ENCODE measurements at regions not wholly inside any gene's neighbourhood (a gene's known extent, or its start where the extent isn't known, plus 50 kb on each side); places are given as distances from the start of the nearest gene placed in this dataset.

DNA sequence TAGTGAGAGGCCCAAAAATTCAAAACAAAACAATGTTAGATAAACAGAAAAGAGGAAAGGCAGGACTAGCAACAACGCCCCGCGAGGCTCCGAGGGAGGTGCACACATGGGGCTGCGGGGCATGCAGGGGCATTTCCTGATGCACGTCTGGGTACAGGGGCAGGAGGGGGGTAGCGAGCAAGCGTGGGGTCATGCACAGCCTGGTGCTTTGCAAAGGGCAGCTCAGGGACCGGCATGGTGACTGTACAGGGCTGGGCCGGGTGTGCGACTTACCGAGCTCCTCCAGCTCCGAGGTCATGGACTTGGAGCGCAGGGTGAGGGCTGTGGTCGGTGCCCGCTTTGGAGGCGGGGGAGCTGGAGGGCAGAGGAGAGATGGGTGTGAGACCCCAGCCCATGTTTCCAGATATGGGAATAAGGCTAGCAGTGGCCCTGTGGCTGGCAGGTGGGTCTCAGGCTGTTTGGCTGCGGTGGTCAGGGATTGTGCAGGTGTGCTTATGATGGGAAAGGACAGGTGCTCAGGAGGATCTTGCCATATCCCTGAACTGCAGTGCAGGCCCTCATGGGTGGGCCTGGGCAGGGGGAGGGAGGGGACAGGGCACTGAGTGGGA, 103.7 kb downstream of the CTTN start:
- no peak overlapping the region for H3K27ac Mint-ChIP-seq
- ATAC-seq (no peak), DNase-seq (ENCODE audit: low spot score) (no peak)
- H2AFZ ChIP-seq = no peak overlapping the region
- TF ChIP-seq JUNB (IDR thresholded peaks at IDR 0.05; ENCODE audit: unreplicated experiment) (no peak), STAT1 (IDR thresholded peaks at IDR 0.05; ENCODE audit: unreplicated experiment) (no peak), ZNF331 (CRISPR knock-in tag; IDR thresholded peaks at IDR 0.05; ENCODE audit: low read depth) (no peak), EZH2 (IDR thresholded peaks at IDR 0.05; ENCODE audit: low read depth, unreplicated experiment) (no peak), ZNF114 (CRISPR knock-in tag; IDR thresholded peaks at IDR 0.05) (no peak), CREB1 (CRISPR knock-in tag; IDR thresholded peaks at IDR 0.05; ENCODE audit: low read depth) (no peak), POLR2AphosphoS5 (IDR thresholded peaks at IDR 0.05; ENCODE audit: low read depth) (no peak), EZH2phosphoT487 (IDR thresholded peaks at IDR 0.05; ENCODE audit: unreplicated experiment) (no peak), NANOG (IDR thresholded peaks at IDR 0.05; ENCODE audit: borderline replicate concordance) (no peak)
- TF ChIP-seq, protein P1, sequence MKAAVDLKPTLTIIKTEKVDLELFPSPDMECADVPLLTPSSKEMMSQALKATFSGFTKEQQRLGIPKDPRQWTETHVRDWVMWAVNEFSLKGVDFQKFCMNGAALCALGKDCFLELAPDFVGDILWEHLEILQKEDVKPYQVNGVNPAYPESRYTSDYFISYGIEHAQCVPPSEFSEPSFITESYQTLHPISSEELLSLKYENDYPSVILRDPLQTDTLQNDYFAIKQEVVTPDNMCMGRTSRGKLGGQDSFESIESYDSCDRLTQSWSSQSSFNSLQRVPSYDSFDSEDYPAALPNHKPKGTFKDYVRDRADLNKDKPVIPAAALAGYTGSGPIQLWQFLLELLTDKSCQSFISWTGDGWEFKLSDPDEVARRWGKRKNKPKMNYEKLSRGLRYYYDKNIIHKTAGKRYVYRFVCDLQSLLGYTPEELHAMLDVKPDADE (IDR thresholded peaks at IDR 0.05) = no peak
- TF ChIP-seq, protein P2, sequence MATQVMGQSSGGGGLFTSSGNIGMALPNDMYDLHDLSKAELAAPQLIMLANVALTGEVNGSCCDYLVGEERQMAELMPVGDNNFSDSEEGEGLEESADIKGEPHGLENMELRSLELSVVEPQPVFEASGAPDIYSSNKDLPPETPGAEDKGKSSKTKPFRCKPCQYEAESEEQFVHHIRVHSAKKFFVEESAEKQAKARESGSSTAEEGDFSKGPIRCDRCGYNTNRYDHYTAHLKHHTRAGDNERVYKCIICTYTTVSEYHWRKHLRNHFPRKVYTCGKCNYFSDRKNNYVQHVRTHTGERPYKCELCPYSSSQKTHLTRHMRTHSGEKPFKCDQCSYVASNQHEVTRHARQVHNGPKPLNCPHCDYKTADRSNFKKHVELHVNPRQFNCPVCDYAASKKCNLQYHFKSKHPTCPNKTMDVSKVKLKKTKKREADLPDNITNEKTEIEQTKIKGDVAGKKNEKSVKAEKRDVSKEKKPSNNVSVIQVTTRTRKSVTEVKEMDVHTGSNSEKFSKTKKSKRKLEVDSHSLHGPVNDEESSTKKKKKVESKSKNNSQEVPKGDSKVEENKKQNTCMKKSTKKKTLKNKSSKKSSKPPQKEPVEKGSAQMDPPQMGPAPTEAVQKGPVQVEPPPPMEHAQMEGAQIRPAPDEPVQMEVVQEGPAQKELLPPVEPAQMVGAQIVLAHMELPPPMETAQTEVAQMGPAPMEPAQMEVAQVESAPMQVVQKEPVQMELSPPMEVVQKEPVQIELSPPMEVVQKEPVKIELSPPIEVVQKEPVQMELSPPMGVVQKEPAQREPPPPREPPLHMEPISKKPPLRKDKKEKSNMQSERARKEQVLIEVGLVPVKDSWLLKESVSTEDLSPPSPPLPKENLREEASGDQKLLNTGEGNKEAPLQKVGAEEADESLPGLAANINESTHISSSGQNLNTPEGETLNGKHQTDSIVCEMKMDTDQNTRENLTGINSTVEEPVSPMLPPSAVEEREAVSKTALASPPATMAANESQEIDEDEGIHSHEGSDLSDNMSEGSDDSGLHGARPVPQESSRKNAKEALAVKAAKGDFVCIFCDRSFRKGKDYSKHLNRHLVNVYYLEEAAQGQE (IDR thresholded peaks at IDR 0.05; ENCODE audit: unreplicated experiment) = no peak
- TF ChIP-seq, protein P3, sequence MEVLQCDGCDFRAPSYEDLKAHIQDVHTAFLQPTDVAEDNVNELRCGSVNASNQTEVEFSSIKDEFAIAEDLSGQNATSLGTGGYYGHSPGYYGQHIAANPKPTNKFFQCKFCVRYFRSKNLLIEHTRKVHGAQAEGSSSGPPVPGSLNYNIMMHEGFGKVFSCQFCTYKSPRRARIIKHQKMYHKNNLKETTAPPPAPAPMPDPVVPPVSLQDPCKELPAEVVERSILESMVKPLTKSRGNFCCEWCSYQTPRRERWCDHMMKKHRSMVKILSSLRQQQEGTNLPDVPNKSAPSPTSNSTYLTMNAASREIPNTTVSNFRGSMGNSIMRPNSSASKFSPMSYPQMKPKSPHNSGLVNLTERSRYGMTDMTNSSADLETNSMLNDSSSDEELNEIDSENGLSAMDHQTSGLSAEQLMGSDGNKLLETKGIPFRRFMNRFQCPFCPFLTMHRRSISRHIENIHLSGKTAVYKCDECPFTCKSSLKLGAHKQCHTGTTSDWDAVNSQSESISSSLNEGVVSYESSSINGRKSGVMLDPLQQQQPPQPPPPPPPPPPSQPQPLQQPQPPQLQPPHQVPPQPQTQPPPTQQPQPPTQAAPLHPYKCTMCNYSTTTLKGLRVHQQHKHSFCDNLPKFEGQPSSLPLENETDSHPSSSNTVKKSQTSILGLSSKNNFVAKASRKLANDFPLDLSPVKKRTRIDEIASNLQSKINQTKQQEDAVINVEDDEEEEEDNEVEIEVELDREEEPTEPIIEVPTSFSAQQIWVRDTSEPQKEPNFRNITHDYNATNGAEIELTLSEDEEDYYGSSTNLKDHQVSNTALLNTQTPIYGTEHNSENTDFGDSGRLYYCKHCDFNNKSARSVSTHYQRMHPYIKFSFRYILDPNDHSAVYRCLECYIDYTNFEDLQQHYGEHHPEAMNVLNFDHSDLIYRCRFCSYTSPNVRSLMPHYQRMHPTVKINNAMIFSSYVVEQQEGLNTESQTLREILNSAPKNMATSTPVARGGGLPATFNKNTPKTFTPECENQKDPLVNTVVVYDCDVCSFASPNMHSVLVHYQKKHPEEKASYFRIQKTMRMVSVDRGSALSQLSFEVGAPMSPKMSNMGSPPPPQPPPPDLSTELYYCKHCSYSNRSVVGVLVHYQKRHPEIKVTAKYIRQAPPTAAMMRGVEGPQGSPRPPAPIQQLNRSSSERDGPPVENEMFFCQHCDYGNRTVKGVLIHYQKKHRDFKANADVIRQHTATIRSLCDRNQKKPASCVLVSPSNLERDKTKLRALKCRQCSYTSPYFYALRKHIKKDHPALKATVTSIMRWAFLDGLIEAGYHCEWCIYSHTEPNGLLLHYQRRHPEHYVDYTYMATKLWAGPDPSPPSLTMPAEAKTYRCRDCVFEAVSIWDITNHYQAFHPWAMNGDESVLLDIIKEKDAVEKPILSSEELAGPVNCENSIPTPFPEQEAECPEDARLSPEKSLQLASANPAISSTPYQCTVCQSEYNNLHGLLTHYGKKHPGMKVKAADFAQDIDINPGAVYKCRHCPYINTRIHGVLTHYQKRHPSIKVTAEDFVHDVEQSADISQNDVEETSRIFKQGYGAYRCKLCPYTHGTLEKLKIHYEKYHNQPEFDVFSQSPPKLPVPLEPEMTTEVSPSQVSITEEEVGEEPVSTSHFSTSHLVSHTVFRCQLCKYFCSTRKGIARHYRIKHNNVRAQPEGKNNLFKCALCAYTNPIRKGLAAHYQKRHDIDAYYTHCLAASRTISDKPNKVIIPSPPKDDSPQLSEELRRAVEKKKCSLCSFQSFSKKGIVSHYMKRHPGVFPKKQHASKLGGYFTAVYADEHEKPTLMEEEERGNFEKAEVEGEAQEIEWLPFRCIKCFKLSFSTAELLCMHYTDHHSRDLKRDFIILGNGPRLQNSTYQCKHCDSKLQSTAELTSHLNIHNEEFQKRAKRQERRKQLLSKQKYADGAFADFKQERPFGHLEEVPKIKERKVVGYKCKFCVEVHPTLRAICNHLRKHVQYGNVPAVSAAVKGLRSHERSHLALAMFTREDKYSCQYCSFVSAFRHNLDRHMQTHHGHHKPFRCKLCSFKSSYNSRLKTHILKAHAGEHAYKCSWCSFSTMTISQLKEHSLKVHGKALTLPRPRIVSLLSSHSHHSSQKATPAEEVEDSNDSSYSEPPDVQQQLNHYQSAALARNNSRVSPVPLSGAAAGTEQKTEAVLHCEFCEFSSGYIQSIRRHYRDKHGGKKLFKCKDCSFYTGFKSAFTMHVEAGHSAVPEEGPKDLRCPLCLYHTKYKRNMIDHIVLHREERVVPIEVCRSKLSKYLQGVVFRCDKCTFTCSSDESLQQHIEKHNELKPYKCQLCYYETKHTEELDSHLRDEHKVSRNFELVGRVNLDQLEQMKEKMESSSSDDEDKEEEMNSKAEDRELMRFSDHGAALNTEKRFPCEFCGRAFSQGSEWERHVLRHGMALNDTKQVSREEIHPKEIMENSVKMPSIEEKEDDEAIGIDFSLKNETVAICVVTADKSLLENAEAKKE (CRISPR knock-in tag; IDR thresholded peaks at IDR 0.05) = no peak
- TF ChIP-seq, protein P4, sequence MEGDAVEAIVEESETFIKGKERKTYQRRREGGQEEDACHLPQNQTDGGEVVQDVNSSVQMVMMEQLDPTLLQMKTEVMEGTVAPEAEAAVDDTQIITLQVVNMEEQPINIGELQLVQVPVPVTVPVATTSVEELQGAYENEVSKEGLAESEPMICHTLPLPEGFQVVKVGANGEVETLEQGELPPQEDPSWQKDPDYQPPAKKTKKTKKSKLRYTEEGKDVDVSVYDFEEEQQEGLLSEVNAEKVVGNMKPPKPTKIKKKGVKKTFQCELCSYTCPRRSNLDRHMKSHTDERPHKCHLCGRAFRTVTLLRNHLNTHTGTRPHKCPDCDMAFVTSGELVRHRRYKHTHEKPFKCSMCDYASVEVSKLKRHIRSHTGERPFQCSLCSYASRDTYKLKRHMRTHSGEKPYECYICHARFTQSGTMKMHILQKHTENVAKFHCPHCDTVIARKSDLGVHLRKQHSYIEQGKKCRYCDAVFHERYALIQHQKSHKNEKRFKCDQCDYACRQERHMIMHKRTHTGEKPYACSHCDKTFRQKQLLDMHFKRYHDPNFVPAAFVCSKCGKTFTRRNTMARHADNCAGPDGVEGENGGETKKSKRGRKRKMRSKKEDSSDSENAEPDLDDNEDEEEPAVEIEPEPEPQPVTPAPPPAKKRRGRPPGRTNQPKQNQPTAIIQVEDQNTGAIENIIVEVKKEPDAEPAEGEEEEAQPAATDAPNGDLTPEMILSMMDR (conservative IDR thresholded peaks at IDR 0.05; ENCODE audit: low read depth in 2 of 2) = no peak
- no peak overlapping the region for H3K4me3 Mint-ChIP-seq
- peaks cover 3% of the 10 kb centered on the region; the same call in 1 of the 3 replicates for H3K9me3 Mint-ChIP-seq
- peaks cover 23% of the 10 kb centered on the region for H3K4me1 Mint-ChIP-seq
- H3K79me2 ChIP-seq (replicated peaks; ENCODE audit: insufficient read depth) = no peaks in the 10 kb centered on the region
- no peaks in the 10 kb centered on the region for H3K36me3 ChIP-seq (ENCODE audit: insufficient read depth)
- H3F3A ChIP-seq (replicated peaks; ENCODE audit: low read depth) = no peaks in the 10 kb centered on the region
- H3K4me1 ChIP-seq (ENCODE audit: insufficient read depth) = no peaks in the 10 kb centered on the region
- no peaks in the 10 kb centered on the region for H3K9me2 ChIP-seq (ENCODE audit: insufficient read depth)
- peaks cover 24% of the 10 kb centered on the region for H3K27me3 Mint-ChIP-seq (ENCODE audit: insufficient read depth, low read depth, poor library complexity)
- H3K36me3 Mint-ChIP-seq (ENCODE audit: low read depth) = no peaks in the 10 kb centered on the region
- H3K27me3 ChIP-seq (ENCODE audit: insufficient read depth) = no peaks in the 10 kb centered on the region
- no peaks in the 10 kb centered on the region; the same call in 1 of the 2 replicates for H4K20me1 ChIP-seq (replicated peaks; ENCODE audit: insufficient read depth)
- H3K4me2 ChIP-seq = no peak overlapping the region
- H3K27ac ChIP-seq (ENCODE audit: low read depth) = no peak overlapping the region
- H3K4me3 ChIP-seq = no peak overlapping the region

Data from GM23338 (cell line).